WTC11 (cell line): ENCODE measurements at regions not wholly inside any gene's neighbourhood (a gene's known extent, or its start where the extent isn't known, plus 50 kb on each side); places are given as distances from the start of the nearest gene placed in this dataset.

ENCODE experiments used
- ATAC-seq: fragments of 200-7000 bp; cut with Tn5 transposase; 2 replicates; pipeline ENCODE4 v1.10.0; 2021; ENCODE audit warnings: mild to moderate bottlenecking, moderate library complexity
- CTCF ChIA-PET: fragments of 300-600 bp; sonication (Branson Sonifier 250); formaldehyde crosslinking; loops from one replicate; lab custom pipeline; 2021; ENCODE audit warnings: antibody characterized with exemption; lab: Charles Lee
- POLR2A ChIA-PET: fragments of 350-600 bp; sonication (Branson Sonifier 250); formaldehyde crosslinking; loops from one replicate; lab custom pipeline; 2021; ENCODE audit warnings: antibody characterized with exemption; lab: Charles Lee
- DNase-seq: peaks from one replicate; pipeline ENCODE4 v3.0.0; 2021; ENCODE audit warnings: low spot score
- H3K27ac Mint-ChIP-seq: 2 replicates; pipeline ENCODE4 v1.8.0; 2021; ENCODE audit warnings: mixed read lengths
- H3K27me3 Mint-ChIP-seq: 2 replicates; pipeline ENCODE4 v1.8.0; 2021; ENCODE audit warnings: low read depth, mild to moderate bottlenecking, moderate library complexity, mixed read lengths
- H3K36me3 Mint-ChIP-seq: 2 replicates; pipeline ENCODE4 v1.8.0; 2021; ENCODE audit warnings: mixed read lengths
- H3K4me1 Mint-ChIP-seq: 2 replicates; pipeline ENCODE4 v1.8.0; 2022; ENCODE audit warnings: mixed read lengths
- H3K4me3 Mint-ChIP-seq: 2 replicates; pipeline ENCODE4 v1.8.0; 2021; ENCODE audit warnings: mild to moderate bottlenecking, moderate library complexity, mixed read lengths
- H3K9me3 Mint-ChIP-seq: 2 replicates; pipeline ENCODE4 v1.8.0; 2021; ENCODE audit warnings: mixed read lengths
- ARID4B ChIP-seq: sonication (generic); formaldehyde crosslinking; IDR thresholded peaks from 2 replicates; pipeline ENCODE4 v1.8.0; 2023; ENCODE audit warnings: missing genetic modification reagents, mild to moderate bottlenecking, borderline replicate concordance
- ATF3 ChIP-seq: sonication (generic); formaldehyde crosslinking; conservative IDR thresholded peaks from 2 replicates; pipeline ENCODE4 v1.8.1; 2022; ENCODE audit warnings: mild to moderate bottlenecking, missing genetic modification reagents
- EMX1 ChIP-seq: fragments of 250-450 bp; sonication (Bioruptor Pico); IDR thresholded peaks from 2 replicates; pipeline ENCODE4 v1.8.0; 2021; ENCODE audit warnings: mild to moderate bottlenecking
- GABPB1 ChIP-seq: sonication (generic); formaldehyde crosslinking; IDR thresholded peaks from 2 replicates; pipeline ENCODE4 v1.8.1; 2023; ENCODE audit warnings: mild to moderate bottlenecking, missing genetic modification reagents
- HMGA2 ChIP-seq: fragments of 250-450 bp; sonication (Bioruptor Pico); IDR thresholded peaks from 2 replicates; pipeline ENCODE4 v1.4.0; 2021; ENCODE audit warnings: mild to moderate bottlenecking, moderate library complexity
- JAZF1 ChIP-seq: fragments of 250-450 bp; sonication (Bioruptor Pico); IDR thresholded peaks from 2 replicates; pipeline ENCODE4 v1.9.0; 2021; ENCODE audit warnings: moderate library complexity, mild to moderate bottlenecking, inconsistent platforms
- MXD4 ChIP-seq: fragments of 250-450 bp; sonication (Bioruptor Pico); IDR thresholded peaks from 2 replicates; pipeline ENCODE4 v1.8.0; 2021; ENCODE audit warnings: mild to moderate bottlenecking, moderate library complexity, borderline replicate concordance
- NR1H2 ChIP-seq: sonication (generic); formaldehyde crosslinking; IDR thresholded peaks from 2 replicates; pipeline ENCODE4 v1.9.0; 2021; ENCODE audit warnings: mild to moderate bottlenecking, moderate library complexity, missing genetic modification reagents
- RORB ChIP-seq: fragments of 250-450 bp; sonication (Bioruptor Pico); IDR thresholded peaks from 2 replicates; pipeline ENCODE4 v1.9.0; 2021; ENCODE audit warnings: mild to moderate bottlenecking
- TEAD1 ChIP-seq: sonication (generic); formaldehyde crosslinking; IDR thresholded peaks from 2 replicates; pipeline ENCODE4 v1.8.0; 2022; ENCODE audit warnings: mild to moderate bottlenecking, missing genetic modification reagents
- ZBTB43 ChIP-seq: sonication (generic); formaldehyde crosslinking; IDR thresholded peaks from 2 replicates; pipeline ENCODE4 v1.8.1; 2023; ENCODE audit warnings: mild to moderate bottlenecking, missing genetic modification reagents
- ZMAT4 ChIP-seq: fragments of 250-450 bp; sonication (Bioruptor Pico); IDR thresholded peaks from 2 replicates; pipeline ENCODE4 v1.9.0; 2021; ENCODE audit warnings: mild to moderate bottlenecking
- ZNF317 ChIP-seq: sonication (generic); formaldehyde crosslinking; IDR thresholded peaks from 2 replicates; pipeline ENCODE4 v1.8.1; 2023; ENCODE audit warnings: low read depth, mild to moderate bottlenecking, moderate library complexity, missing genetic modification reagents, borderline replicate concordance
- ZNF396 ChIP-seq: fragments of 250-450 bp; sonication (Bioruptor Pico); IDR thresholded peaks from 2 replicates; pipeline ENCODE4 v1.8.0; 2021; ENCODE audit warnings: mild to moderate bottlenecking, moderate library complexity, borderline replicate concordance
- ZNF532 ChIP-seq: fragments of 250-450 bp; sonication (Bioruptor Pico); IDR thresholded peaks from 2 replicates; pipeline ENCODE4 v1.9.0; 2021; ENCODE audit warnings: mild to moderate bottlenecking, borderline replicate concordance

GRCh38 chr1:116273042-116273783, 99.8 kb upstream of the ATP1A1 start:
- no peak overlapping the region for H3K4me3 Mint-ChIP-seq
- TF ChIP-seq GABPB1 (peak; percentile 55; the same call in 1 of the 2 replicates), ZNF532 (no peak), MXD4 (no peak), EMX1 (CRISPR knock-in tag) (no peak), ATF3 (CRISPR knock-in tag) (no peak), ZNF317 (CRISPR knock-in tag) (no peak), ARID4B (CRISPR knock-in tag) (no peak), ZBTB43 (no peak)
- TF ChIP-seq, all 79 proteins: peak for 1
- no peak for ATAC-seq
- Mint-ChIP-seq H3K4me1 (no peaks in the 10 kb centered on the region), H3K27me3 (no peaks in the 10 kb centered on the region), H3K27ac (no peak overlapping the region), H3K36me3 (no peaks in the 10 kb centered on the region), H3K9me3 (no peaks in the 10 kb centered on the region)
- ChIA-PET POLR2A (no interaction called here), CTCF (interaction anchor here (1.1 to 1.6 kb wide), 2 partner anchors 134 to 212 kb away, joined by 3 to 5 read pairs; no protein-coding TSS in a partner anchor)
- no peak for DNase-seq

- ATAC-seq, result no peak
- H3K4me3 Mint-ChIP-seq, result no peak overlapping the region
- no peak overlapping the region for H3K27ac Mint-ChIP-seq
- H3K36me3 Mint-ChIP-seq, result no peaks in the 10 kb centered on the region
- no peaks in the 10 kb centered on the region for H3K4me1 Mint-ChIP-seq
- ChIA-PET CTCF (no interaction called here), POLR2A (no interaction called here)
- TF ChIP-seq HMGA2 (CRISPR knock-in tag) (no peak), NR1H2 (CRISPR knock-in tag) (no peak), TEAD1 (CRISPR knock-in tag) (no peak), ZNF396 (CRISPR knock-in tag) (no peak), RORB (CRISPR knock-in tag) (no peak), ZMAT4 (CRISPR knock-in tag) (no peak), JAZF1 (no peak)
- no peaks in the 10 kb centered on the region for H3K9me3 Mint-ChIP-seq
- no peak for DNase-seq
- 0 out of 2 replicates have a peak, but pooled peaks cover 3% of the 10 kb centered on the region for H3K27me3 Mint-ChIP-seq
Measured at GRCh38 chr1:116276532-116276931, 96.5 kb upstream of the ATP1A1 start.
